DOHH2 (cell line): ENCODE measurements at regions not wholly inside any gene's neighbourhood (a gene's known extent, or its start where the extent isn't known, plus 50 kb on each side); places are given as distances from the start of the nearest gene placed in this dataset.

Experiments used
- H3F3A ChIP-seq: fragments of 200-600 bp; sonication (generic), shearing (Covaris generic); 2 replicates; pipeline ENCODE4 v1.6.0; 2016; ENCODE audit warnings: antibody characterized with exemption, mild to moderate bottlenecking; ENCODE audit not compliant: control insufficient read depth, insufficient read depth
- H3K27ac ChIP-seq: fragments of 200-600 bp; sonication (generic); 2 replicates; pipeline ENCODE4 v1.5.1; 2014; ENCODE audit warnings: low read depth, mild to moderate bottlenecking, low read length, moderate library complexity
- H3K27me3 ChIP-seq: fragments of 200-600 bp; sonication (generic); 2 replicates; pipeline ENCODE4 v1.6.1; 2014; ENCODE audit warnings: mild to moderate bottlenecking, low read length, mixed read lengths; ENCODE audit not compliant: control insufficient read depth
- H3K36me3 ChIP-seq: fragments of 200-600 bp; sonication (generic); 2 replicates; pipeline ENCODE4 v1.6.1; 2014; ENCODE audit warnings: mild to moderate bottlenecking, low read length, moderate library complexity, mixed read lengths; ENCODE audit not compliant: control insufficient read depth
- H3K4me1 ChIP-seq: fragments of 200-600 bp; sonication (generic); 2 replicates; pipeline ENCODE4 v1.6.1; 2014; ENCODE audit warnings: mild to moderate bottlenecking, low read length, mixed read lengths; ENCODE audit not compliant: control insufficient read depth
- H3K4me2 ChIP-seq: fragments of 200-600 bp; sonication (generic); 2 replicates; pipeline ENCODE4 v1.6.0; 2014; ENCODE audit warnings: mild to moderate bottlenecking, low read length, moderate library complexity
- H3K4me3 ChIP-seq: fragments of 200-600 bp; sonication (generic); 2 replicates; pipeline ENCODE4 v1.5.1; 2014; ENCODE audit warnings: mild to moderate bottlenecking, low read length, mixed read lengths
- H3K79me2 ChIP-seq: fragments of 200-600 bp; sonication (generic); 2 replicates; pipeline ENCODE4 v1.6.1; 2014; ENCODE audit warnings: mild to moderate bottlenecking, low read length, mixed read lengths; ENCODE audit not compliant: control insufficient read depth
- H3K9me2 ChIP-seq: fragments of 200-600 bp; sonication (generic); replicated peaks from 2 replicates; pipeline ENCODE4 v1.6.1; 2014; ENCODE audit warnings: mild to moderate bottlenecking, low read length, mixed read lengths; ENCODE audit not compliant: control insufficient read depth
- H3K9me3 ChIP-seq: fragments of 200-600 bp; sonication (generic); 2 replicates; pipeline ENCODE4 v1.6.1; 2014; ENCODE audit warnings: antibody characterized with exemption, low read length, mixed read lengths; ENCODE audit not compliant: control insufficient read depth, insufficient read depth
- H4K20me1 ChIP-seq: fragments of 200-600 bp; sonication (generic); 2 replicates; pipeline ENCODE4 v1.6.0; 2014; ENCODE audit warnings: low read depth, mild to moderate bottlenecking, antibody characterized with exemption, low read length, moderate library complexity; ENCODE audit not compliant: control insufficient read depth, insufficient read depth
- CTCF ChIP-seq: fragments of 200-600 bp; sonication (generic); IDR thresholded peaks from one replicate; pipeline ENCODE4 v1.5.1; 2014; ENCODE audit warnings: antibody characterized with exemption, mild to moderate bottlenecking, low read depth, low read length; ENCODE audit not compliant: poor library complexity, severe bottlenecking
- EZH2phosphoT487 ChIP-seq: fragments of 200-600 bp; sonication (generic); IDR thresholded peaks from 2 replicates; pipeline ENCODE4 v1.6.1; 2017; ENCODE audit warnings: borderline replicate concordance, mild to moderate bottlenecking, antibody characterized with exemption, low read length, moderate library complexity, mixed read lengths

GRCh38 chr15:62663547-62663946, 379.0 kb upstream of the TPM1 start:
- H3K27me3 ChIP-seq: no peaks in the 10 kb centered on the region
- H3K9me2 ChIP-seq: no peaks in the 10 kb centered on the region
- H3F3A ChIP-seq: no peaks in the 10 kb centered on the region
- H4K20me1 ChIP-seq: no peaks in the 10 kb centered on the region
- H3K9me3 ChIP-seq: no peaks in the 10 kb centered on the region
- H3K27ac ChIP-seq: no peak overlapping the region
- TF ChIP-seq EZH2phosphoT487: no peak
- no peak for TF ChIP-seq CTCF
- H3K4me1 ChIP-seq: no peaks in the 10 kb centered on the region
- H3K36me3 ChIP-seq: no peaks in the 10 kb centered on the region
- H3K4me2 ChIP-seq: no peak overlapping the region
- no peaks in the 10 kb centered on the region for H3K79me2 ChIP-seq
- H3K4me3 ChIP-seq: no peak overlapping the region

- Histone ChIP-seq H3K27ac (no peak overlapping the region), H3K79me2 (no peaks in the 10 kb centered on the region), H3K27me3 (0 out of 2 replicates have a peak, but pooled peaks cover 3% of the 10 kb centered on the region), H3K4me1 (no peaks in the 10 kb centered on the region), H3K9me3 (no peaks in the 10 kb centered on the region), H4K20me1 (no peaks in the 10 kb centered on the region), H3K9me2 (no peaks in the 10 kb centered on the region), H3F3A (no peaks in the 10 kb centered on the region), H3K4me3 (no peak overlapping the region), H3K4me2 (no peak overlapping the region), H3K36me3 (no peaks in the 10 kb centered on the region)
- no peak for TF ChIP-seq CTCF
- no peak for TF ChIP-seq EZH2phosphoT487
Observed at GRCh38 chr15:62665449-62665848, 377.1 kb upstream of the TPM1 start.

DNA sequence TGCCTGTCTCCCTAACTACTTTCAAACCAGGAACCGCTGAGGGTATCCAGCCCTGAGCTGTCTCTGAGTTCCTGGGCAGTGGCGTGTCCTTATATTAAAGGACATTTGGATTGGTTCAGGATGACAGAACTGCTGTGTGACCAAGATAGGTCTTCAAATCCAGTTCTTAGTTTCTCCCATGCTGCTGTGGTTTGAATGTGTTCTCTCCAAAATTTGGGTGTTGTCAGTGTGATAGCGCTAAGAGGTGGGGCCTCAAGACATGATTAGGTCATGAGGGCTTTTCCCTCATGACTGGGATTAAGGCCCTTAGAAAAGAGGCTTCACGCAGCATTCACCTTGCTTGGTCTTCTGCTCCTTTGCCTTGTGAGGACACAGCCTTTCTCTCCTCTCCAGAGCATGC, 376.5 kb upstream of the TPM1 start:
- Histone ChIP-seq H3K4me1 (no peaks in the 10 kb centered on the region), H3K9me2 (no peaks in the 10 kb centered on the region), H3F3A (no peaks in the 10 kb centered on the region), H3K79me2 (no peaks in the 10 kb centered on the region), H3K36me3 (no peaks in the 10 kb centered on the region), H3K4me3 (no peak overlapping the region), H3K27me3 (0 out of 2 replicates have a peak, but pooled peaks cover 3% of the 10 kb centered on the region), H3K27ac (no peak overlapping the region), H4K20me1 (no peaks in the 10 kb centered on the region), H3K4me2 (no peak overlapping the region), H3K9me3 (no peaks in the 10 kb centered on the region)
- TF ChIP-seq EZH2phosphoT487: no peak
- TF ChIP-seq CTCF: no peak

DNA sequence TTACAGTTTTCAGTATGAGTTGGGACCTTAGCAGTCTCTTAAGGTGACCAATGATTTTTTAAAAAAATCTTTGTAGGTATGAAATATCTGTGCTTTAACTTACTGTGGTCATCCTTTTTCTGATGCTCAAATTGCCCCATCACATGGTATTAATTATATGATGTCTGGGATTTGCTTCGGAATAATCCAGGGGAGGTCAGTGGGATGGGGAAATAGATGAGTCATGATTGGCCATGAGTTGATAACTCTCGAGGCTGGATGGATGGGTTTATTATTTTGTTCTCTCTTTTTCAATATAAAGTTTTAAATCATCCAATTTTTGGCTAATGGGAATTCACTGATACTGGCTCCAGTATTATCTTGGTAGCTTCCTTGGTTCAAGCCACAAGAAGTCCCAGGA, 370.3 kb upstream of the TPM1 start:
- Histone ChIP-seq H3K36me3 (no peaks in the 10 kb centered on the region), H3K9me3 (no peaks in the 10 kb centered on the region), H3K4me2 (no peak overlapping the region), H3K9me2 (no peaks in the 10 kb centered on the region), H3K4me3 (no peak overlapping the region), H3F3A (no peaks in the 10 kb centered on the region), H3K27me3 (0 out of 2 replicates have a peak, but pooled peaks cover 3% of the 10 kb centered on the region), H4K20me1 (no peaks in the 10 kb centered on the region), H3K27ac (no peak overlapping the region), H3K79me2 (no peaks in the 10 kb centered on the region), H3K4me1 (no peaks in the 10 kb centered on the region)
- TF ChIP-seq CTCF (no peak), EZH2phosphoT487 (no peak)
